ENCODE measurements at regions not wholly inside any gene's neighbourhood (a gene's known extent, or its start where the extent isn't known, plus 50 kb on each side); places are given as distances from the start of the nearest gene placed in this dataset.

GRCh38 chr12:73769337-73769736 is 768.3 kb upstream of the ATXN7L3B start:
- ATAC-seq (ENCODE audit: low read depth) (no peak), DNase-seq (no peak)
- no peak overlapping the region for H3K27ac Mint-ChIP-seq
- no peak for TF ChIP-seq CTCF (IDR thresholded peaks at IDR 0.05)
- POLR2A ChIA-PET = no interaction called here
- CTCF ChIA-PET = no interaction called here
- H3K4me1 Mint-ChIP-seq = no peaks in the 10 kb centered on the region
- peaks cover 8% of the 10 kb centered on the region for H3K9me3 Mint-ChIP-seq
- intact Hi-C loops (cut with micrococcal nuclease) = no loop called here
- no peak overlapping the region for H3K4me3 Mint-ChIP-seq
- H3K36me3 Mint-ChIP-seq (ENCODE audit: low read depth) = no peaks in the 10 kb centered on the region
- no peaks in the 10 kb centered on the region for H3K27me3 Mint-ChIP-seq

GRCh38 chr12:73798523-73798922 is 739.1 kb upstream of the ATXN7L3B start:
- Mint-ChIP-seq H3K4me1 (no peaks in the 10 kb centered on the region), H3K36me3 (ENCODE audit: low read depth) (no peaks in the 10 kb centered on the region), H3K27me3 (no peaks in the 10 kb centered on the region), H3K4me3 (no peak overlapping the region), H3K9me3 (peaks cover 14% of the 10 kb centered on the region), H3K27ac (no peak overlapping the region)
- no peak for DNase-seq
- ChIA-PET POLR2A (no interaction called here), CTCF (no interaction called here)
- intact Hi-C loops (cut with micrococcal nuclease) = loop anchor here (5.0 kb wide), 1 partner anchor 51 kb away; no protein-coding TSS in a partner anchor
- ATAC-seq (ENCODE audit: low read depth) = no peak
- no peak for TF ChIP-seq CTCF (IDR thresholded peaks at IDR 0.05)

- H3K36me3 Mint-ChIP-seq (ENCODE audit: low read depth) = no peaks in the 10 kb centered on the region
- POLR2A ChIA-PET = no interaction called here
- TF ChIP-seq CTCF (IDR thresholded peaks at IDR 0.05) = no peak
- CTCF ChIA-PET = no interaction called here
- H3K4me1 Mint-ChIP-seq = no peaks in the 10 kb centered on the region
- no peaks in the 10 kb centered on the region for H3K27me3 Mint-ChIP-seq
- H3K27ac Mint-ChIP-seq = no peak overlapping the region
- no peaks in the 10 kb centered on the region for H3K9me3 Mint-ChIP-seq
- ATAC-seq (ENCODE audit: low read depth) (no peak), DNase-seq (no peak)
- no peak overlapping the region for H3K4me3 Mint-ChIP-seq
- intact Hi-C loops (cut with micrococcal nuclease) = no loop called here
Observed at GRCh38 chr12:73815072-73815645, 722.5 kb upstream of the ATXN7L3B start.

GRCh38 chr12:73817161-73817560 is 720.5 kb upstream of the ATXN7L3B start:
- ATAC-seq (ENCODE audit: low read depth) (no peak), DNase-seq (no peak)
- intact Hi-C loops (cut with micrococcal nuclease) = no loop called here
- Mint-ChIP-seq H3K27ac (no peak overlapping the region), H3K4me3 (no peak overlapping the region), H3K4me1 (no peaks in the 10 kb centered on the region), H3K36me3 (ENCODE audit: low read depth) (no peaks in the 10 kb centered on the region), H3K27me3 (no peaks in the 10 kb centered on the region), H3K9me3 (peaks cover 6% of the 10 kb centered on the region)
- CTCF ChIA-PET = no interaction called here
- no peak for TF ChIP-seq CTCF (IDR thresholded peaks at IDR 0.05)
- POLR2A ChIA-PET = no interaction called here

GRCh38 chr12:73833746-73834145 is 703.9 kb upstream of the ATXN7L3B start:
- CTCF ChIA-PET = no interaction called here
- no peak for ATAC-seq (ENCODE audit: low read depth)
- intact Hi-C loops (cut with micrococcal nuclease) = no loop called here

More at GRCh38 chr12:73833746-73834145, 703.9 kb upstream of the ATXN7L3B start:
- H3K36me3 Mint-ChIP-seq (ENCODE audit: low read depth) = no peaks in the 10 kb centered on the region
- peaks cover 7% of the 10 kb centered on the region for H3K9me3 Mint-ChIP-seq
- no peak for DNase-seq
- H3K4me3 Mint-ChIP-seq = no peak overlapping the region
- no peak for TF ChIP-seq CTCF (IDR thresholded peaks at IDR 0.05)
- POLR2A ChIA-PET = no interaction called here
- H3K27ac Mint-ChIP-seq = no peak overlapping the region
- H3K4me1 Mint-ChIP-seq = no peaks in the 10 kb centered on the region
- H3K27me3 Mint-ChIP-seq = no peaks in the 10 kb centered on the region

All from activated B cell treated with CpG ODN at 0.5 μM for 24 hours (primary cell).